C4-2B (cell line): ENCODE measurements at regions not wholly inside any gene's neighbourhood (a gene's known extent, or its start where the extent isn't known, plus 50 kb on each side); places are given as distances from the start of the nearest gene placed in this dataset.

ENCODE experiments used
- H3K27ac ChIP-seq: fragments of 450-650 bp; 2 replicates; pipeline ENCODE4 v1.5.1; 2017
- CTCF ChIP-seq: fragments of 450-650 bp; conservative IDR thresholded peaks from 2 replicates; pipeline ENCODE4 v1.5.1; 2017; ENCODE audit warnings: mild to moderate bottlenecking
- ZFX ChIP-seq: fragments of 450-650 bp; IDR thresholded peaks from 2 replicates; pipeline ENCODE4 v1.6.1; 2017

GRCh38 chr12:90151491-90152015 is 442.9 kb upstream of the ATP2B1 start:
- no peak overlapping the region for H3K27ac ChIP-seq
- no peak for TF ChIP-seq CTCF
- TF ChIP-seq ZFX, result no peak

GRCh38 chr12:90149453-90149852 is 440.8 kb upstream of the ATP2B1 start:
- TF ChIP-seq CTCF, result no peak
- no peak for TF ChIP-seq ZFX
- H3K27ac ChIP-seq, result no peak overlapping the region

GRCh38 chr12:90129366-90130030 is 420.9 kb upstream of the ATP2B1 start:
- TF ChIP-seq ZFX (no peak), CTCF (no peak)
- H3K27ac ChIP-seq, result no peak overlapping the region

- TF ChIP-seq ZFX, result no peak
- no peak for TF ChIP-seq CTCF
- H3K27ac ChIP-seq, result no peak overlapping the region
Observed at GRCh38 chr12:90128526-90128925, 419.9 kb upstream of the ATP2B1 start.

GRCh38 chr12:90126125-90126524 is 417.5 kb upstream of the ATP2B1 start:
- no peak overlapping the region for H3K27ac ChIP-seq
- no peak for TF ChIP-seq CTCF
- TF ChIP-seq ZFX, result no peak

GRCh38 chr12:90124914-90125313 is 416.3 kb upstream of the ATP2B1 start:
- TF ChIP-seq ZFX, result no peak
- no peak for TF ChIP-seq CTCF
- no peak overlapping the region for H3K27ac ChIP-seq

GRCh38 chr12:90124289-90124688 is 415.7 kb upstream of the ATP2B1 start:
- TF ChIP-seq CTCF (no peak), ZFX (no peak)
- H3K27ac ChIP-seq, result no peak overlapping the region
